K562 (cell line): ENCODE measurements at regions not wholly inside any gene's neighbourhood (a gene's known extent, or its start where the extent isn't known, plus 50 kb on each side); places are given as distances from the start of the nearest gene placed in this dataset.

Source experiments
- ATAC-seq: fragments of 200-7000 bp; cut with Tn5 transposase; 3 replicates; pipeline ENCODE4 v1.9.1; 2020; ENCODE audit warnings: moderate library complexity
- BruUV-seq: library from RNA; stranded (reverse); fragments of 400-500 nt; replicated peaks from 2 replicates; lab custom pipeline; 2021; lab: Mats Ljungman, UMichigan
- CTCF ChIA-PET: fragments of 300-600 bp; formaldehyde crosslinking; extraction: SDS; loops from one replicate; lab custom pipeline; 2021; ENCODE audit warnings: low intra/inter-chr PET ratio; lab: Yijun Ruan, JAX
- POLR2A ChIA-PET: fragments of 300-600, 350-650 bp; sonication (Branson Sonifier 250); formaldehyde crosslinking; extraction: SDS; loops from one replicate; lab custom pipeline; 2021; ENCODE audit warnings: antibody characterized with exemption, inconsistent platforms; lab: Yijun Ruan, JAX
- DNase-seq, 4 experiments: peaks; one replicate each; pipeline versions ENCODE4 v3.0.0 to v3.0.0-alpha.2; 2011 to 2018; ENCODE audit warnings: low spot score in 3 of 4, mixed read lengths in 3 of 4; ENCODE audit errors: extremely low read depth in 1 of 4
- FAIRE-seq: peaks from 2 replicates; lab custom pipeline; 2011; peaks lifted over from hg19 to GRCh38; lab: Jason Lieb, UNC
- H2AFZ ChIP-seq: 2 replicates; pipeline ENCODE4 v1.6.0; 2011; ENCODE audit warnings: low read depth, low read length, control low read depth, inconsistent platforms
- H3K27ac ChIP-seq: fragments of 200-600 bp; 3 replicates; pipeline ENCODE4 v1.8.0; 2011; ENCODE audit warnings: low read depth, mild to moderate bottlenecking, control low read depth, inconsistent platforms, low read length, moderate library complexity, mixed read lengths; ENCODE audit errors: extremely low read depth
- H3K27me3 ChIP-seq, 2 experiments: fragments of 300-600 bp in 1 of 2; 2 replicates in 1 of 2; 3 replicates in 1 of 2; pipeline versions ENCODE4 v1.6.0 to v1.8.0; 2011; ENCODE audit warnings: inconsistent platforms in 2 of 2, low read length in 2 of 2, mild to moderate bottlenecking in 1 of 2, mixed read lengths in 1 of 2, moderate library complexity in 1 of 2; ENCODE audit not compliant: control insufficient read depth in 2 of 2, insufficient read depth in 2 of 2
- H3K36me3 ChIP-seq: fragments of 300-600 bp; 3 replicates; pipeline ENCODE4 v1.8.0; 2011; ENCODE audit warnings: mild to moderate bottlenecking, low read length, inconsistent platforms; ENCODE audit not compliant: control insufficient read depth, insufficient read depth
- H3K4me1 ChIP-seq, 2 experiments: fragments of 200-600 bp in 1 of 2; replicated peaks in 1 of 2; 2 replicates in 1 of 2; 3 replicates in 1 of 2; pipeline versions ENCODE4 v1.5.1 to v1.8.0; 2011; ENCODE audit warnings: inconsistent platforms in 2 of 2, low read length in 2 of 2, mild to moderate bottlenecking in 1 of 2, mixed read lengths in 1 of 2, moderate library complexity in 1 of 2; ENCODE audit not compliant: control insufficient read depth in 2 of 2, insufficient read depth in 2 of 2
- H3K4me2 ChIP-seq: 2 replicates; pipeline ENCODE4 v1.6.1; 2011; ENCODE audit warnings: low read length, control low read depth, inconsistent platforms, mixed read lengths; ENCODE audit not compliant: insufficient read depth
- H3K4me3 ChIP-seq: fragments of 200-600 bp; sonication (generic), shearing (Covaris generic); 2 replicates; pipeline ENCODE4 v1.5.1; 2016; ENCODE audit warnings: control low read depth, inconsistent platforms
- H3K79me2 ChIP-seq: fragments of 200-600 bp; 3 replicates; pipeline ENCODE4 v1.8.0; 2011; ENCODE audit warnings: low read length, inconsistent platforms; ENCODE audit not compliant: control insufficient read depth, insufficient read depth
- H3K9ac ChIP-seq, 2 experiments: 2 replicates each; pipeline versions ENCODE4 v1.6.0 to v1.6.1; 2011; ENCODE audit warnings: low read depth in 2 of 2, low read length in 2 of 2, control low read depth in 1 of 2, inconsistent platforms in 1 of 2, mild to moderate bottlenecking in 1 of 2, mixed read lengths in 1 of 2; ENCODE audit not compliant: insufficient read depth in 1 of 2
- H3K9me1 ChIP-seq: one replicate; pipeline ENCODE4 v1.6.0; 2011; ENCODE audit warnings: inconsistent platforms, mild to moderate bottlenecking, low read length, moderate library complexity; ENCODE audit not compliant: control insufficient read depth, insufficient read depth
- H3K9me3 ChIP-seq: replicated peaks from 2 replicates; pipeline ENCODE4 v1.5.1; 2011; ENCODE audit warnings: low read depth, low read length, inconsistent platforms; ENCODE audit not compliant: control insufficient read depth, insufficient read depth
- H4K20me1 ChIP-seq: replicated peaks from 2 replicates; pipeline ENCODE4 v1.6.1; 2011; ENCODE audit warnings: low read length, inconsistent platforms, mixed read lengths; ENCODE audit not compliant: control insufficient read depth, insufficient read depth
- ARID2 ChIP-seq: fragments of 450-650 bp; IDR thresholded peaks from 2 replicates; pipeline ENCODE4 v1.6.1; 2017; ENCODE audit warnings: antibody characterized with exemption, mild to moderate bottlenecking
- CBFA2T3 ChIP-seq: fragments of 450-650 bp; IDR thresholded peaks from 2 replicates; pipeline ENCODE4 v1.6.1; 2017
- CTBP1 ChIP-seq: fragments of 450-650 bp; IDR thresholded peaks from 2 replicates; pipeline ENCODE4 v1.6.1; 2016; ENCODE audit warnings: borderline replicate concordance
- JUND ChIP-seq, 2 experiments: IDR thresholded peaks; 2 replicates in 1 of 2; 3 replicates in 1 of 2; pipeline ENCODE4 v1.6.1; 2011; ENCODE audit warnings: borderline replicate concordance in 2 of 2, low read depth in 2 of 2, low read length in 2 of 2, improper control_type of control experiment in 1 of 2, missing biosample characterization in 1 of 2, missing genetic modification characterization in 1 of 2, missing genetic modification reagents in 1 of 2
- MNT ChIP-seq, 2 experiments: fragments of 450-650 bp; conservative IDR thresholded peaks; 2 replicates each; pipeline ENCODE4 v1.6.1; 2017; ENCODE audit warnings: mild to moderate bottlenecking in 2 of 2, moderate library complexity in 2 of 2
- SMAD4 ChIP-seq: fragments of 250-450 bp; sonication (Bioruptor Pico); conservative IDR thresholded peaks from 2 replicates; pipeline ENCODE4 v1.8.0; 2021; ENCODE audit warnings: inconsistent platforms, mild to moderate bottlenecking, moderate library complexity
- YY1 ChIP-seq, 3 experiments: IDR thresholded peaks; 2 replicates each; pipeline ENCODE4 v1.6.1; 2011; ENCODE audit warnings: low read length in 2 of 3, mild to moderate bottlenecking in 2 of 3, moderate library complexity in 2 of 3, borderline replicate concordance in 1 of 3, control low read depth in 1 of 3, low read depth in 1 of 3; ENCODE audit not compliant: insufficient read depth in 3 of 3, insufficient replicate concordance in 2 of 3, control insufficient read depth in 1 of 3, insufficient read length in 1 of 3; ENCODE audit errors: extremely low read depth in 1 of 3
- ZNF644 ChIP-seq: fragments of 200-800 bp; sonication (Bioruptor generic); IDR thresholded peaks from 2 replicates; pipeline ENCODE4 v1.6.1; 2016; ENCODE audit warnings: low read depth, missing genetic modification characterization, missing compliant biosample characterization
- ZNF668 ChIP-seq: fragments of 250-450 bp; sonication (Bioruptor Pico); IDR thresholded peaks from 2 replicates; pipeline ENCODE4 v1.8.0; 2022; ENCODE audit warnings: mild to moderate bottlenecking, inconsistent platforms
- ZSCAN29 ChIP-seq: fragments of 450-650 bp; IDR thresholded peaks from 2 replicates; pipeline ENCODE4 v1.6.1; 2017
- WGBS: fragments of 100-300 bp; shearing (Covaris generic); methylation state at CpG from one replicate; pipeline ENCODE4 v1.1.6; 2016; ENCODE audit warnings: low coverage, mixed read lengths; ENCODE audit not compliant: insufficient coverage; ENCODE audit errors: missing lambda C conversion rate; 5-methylcytosine and 5-hydroxymethylcytosine counted together
- in situ Hi-C: fragments of 300-500 bp; cut with MboI; formaldehyde crosslinking; loops from 4 replicates; pipeline ENCODE4 v1.15.0; 2018; ENCODE audit warnings: inconsistent platforms, mixed read lengths
- intact Hi-C: fragments of 100-400 bp; cut with micrococcal nuclease; formaldehyde crosslinking; loops from 2 replicates; pipeline ENCODE4 v1.14.2; 2022

- CTCF ChIA-PET, result no interaction called here
Measured at GRCh38 chr10:117875793-117876192, 170.9 kb downstream of the RAB11FIP2 start.

More at GRCh38 chr10:117875793-117876192, 170.9 kb downstream of the RAB11FIP2 start:
- no peaks in the 10 kb centered on the region for H3K9me1 ChIP-seq
- H3K4me3 ChIP-seq, result no peak overlapping the region
- H3K9me3 ChIP-seq, result no peaks in the 10 kb centered on the region
- no peaks in the 10 kb centered on the region for H3K27me3 ChIP-seq
- ATAC-seq (no peak), DNase-seq (no peak), FAIRE-seq (no peak)
- no peak overlapping the region for H3K9ac ChIP-seq
- intact Hi-C loops (no loop called here), in situ Hi-C loops (no loop called here)
- WGBS, result 0% methylated on average over 2 of the region's 2 CpGs
- H4K20me1 ChIP-seq, result no peaks in the 10 kb centered on the region
- no peak for TF ChIP-seq ZNF668
- TF ChIP-seq ZSCAN29, result no peak
- TF ChIP-seq ZNF644 (tag), result no peak
- no peak for TF ChIP-seq CTBP1
- no peak for TF ChIP-seq ARID2
- no peak for TF ChIP-seq SMAD4 (CRISPR knock-in tag)
- no peak for TF ChIP-seq YY1 (IDR thresholded peaks at IDR 0.05; ENCODE audit: borderline replicate concordance in 1 of 3, control insufficient read depth in 1 of 3, extremely low read depth in 1 of 3, insufficient read depth in 3 of 3, insufficient read length in 1 of 3, insufficient replicate concordance in 2 of 3, low read depth in 1 of 3, low read length in 2 of 3)
- TF ChIP-seq CBFA2T3, result no peak
- TF ChIP-seq MNT (conservative IDR thresholded peaks at IDR 0.05), result no peak
- no peak for TF ChIP-seq JUND (IDR thresholded peaks at IDR 0.05; ENCODE audit: borderline replicate concordance, low read depth, low read length)
- TF ChIP-seq JUND (tag; IDR thresholded peaks at IDR 0.05; ENCODE audit: borderline replicate concordance, low read depth, low read length), result no peak
- no peak overlapping the region for H2AFZ ChIP-seq
- POLR2A ChIA-PET, result no interaction called here
- H3K36me3 ChIP-seq, result no peaks in the 10 kb centered on the region
- no peaks in the 10 kb centered on the region for H3K79me2 ChIP-seq
- no peak overlapping the region for H3K27ac ChIP-seq
- H3K4me2 ChIP-seq, result no peak overlapping the region
- no TSS peak for BruUV-seq
- no peaks in the 10 kb centered on the region for H3K4me1 ChIP-seq
